SKM-1 (cell line): ENCODE measurements at regions not wholly inside any gene's neighbourhood (a gene's known extent, or its start where the extent isn't known, plus 50 kb on each side); places are given as distances from the start of the nearest gene placed in this dataset.

Experiments
- DNase-seq: peaks from one replicate; lab custom pipeline; 2025; ENCODE audit not compliant: unreplicated experiment; lab: John Stamatoyannopoulos, UW

DNA sequence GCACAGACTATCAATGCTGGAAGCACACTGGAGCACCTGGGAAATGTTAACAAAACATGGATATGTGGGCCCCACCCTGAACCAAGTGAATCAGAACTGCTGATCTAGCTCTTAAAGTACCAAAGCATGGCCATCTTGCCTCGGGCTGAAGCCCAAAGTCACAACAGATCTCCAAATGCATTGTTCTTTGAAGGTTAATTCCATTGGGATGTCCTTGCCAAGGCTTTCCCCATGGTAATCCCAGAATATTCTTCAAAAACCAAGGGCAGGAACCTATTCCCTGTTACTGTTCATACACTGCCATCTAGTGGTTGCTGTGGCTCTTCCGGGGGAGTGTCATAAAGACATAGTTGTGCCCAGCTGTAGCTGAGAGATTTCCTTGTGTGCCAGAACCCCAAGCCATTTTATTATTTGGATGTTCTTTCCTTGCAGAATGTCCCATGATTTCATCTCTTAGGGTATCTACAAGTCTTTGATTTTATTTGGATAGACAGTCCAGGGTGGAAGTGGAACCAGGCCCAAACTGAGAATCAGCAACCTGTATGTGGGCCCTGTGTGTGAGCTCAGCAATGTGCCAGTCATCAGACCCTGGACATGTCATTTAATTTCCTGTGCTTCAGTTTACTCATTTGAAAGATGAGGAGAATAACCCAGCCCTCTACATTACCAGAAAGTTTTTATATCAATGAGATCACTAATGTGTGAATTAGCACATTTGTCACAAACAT, 290.0 kb downstream of the ACTL7B start:
- DNase-seq = peak; percentile 26

DNA sequence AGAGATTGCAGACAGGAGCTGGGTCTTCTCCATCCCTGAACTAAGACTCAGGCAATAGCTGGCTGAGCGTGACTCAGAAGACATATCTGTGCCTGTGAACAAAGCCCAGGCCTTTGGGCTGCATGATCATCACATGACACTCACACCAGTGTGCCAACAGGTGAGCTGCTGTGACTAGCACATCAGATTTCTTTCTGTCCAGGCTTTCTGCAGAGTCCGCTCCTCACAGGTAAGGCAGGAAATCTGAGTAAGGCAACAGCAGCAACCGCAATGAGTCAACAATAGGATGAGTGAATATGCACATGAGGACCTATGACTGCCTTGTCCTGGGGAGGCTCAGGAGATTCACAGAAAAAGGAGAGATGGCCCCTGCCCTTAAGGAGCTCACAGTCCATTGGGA, 293.6 kb downstream of the ACTL7B start:
- no peak for DNase-seq

- DNase-seq = no peak
These were observed 296.4 kb downstream of the ACTL7B start for GRCh38 chr9:108559432-108559831.

GRCh38 chr9:108554831-108555230, 301.0 kb downstream of the ACTL7B start:
- DNase-seq = no peak

DNA sequence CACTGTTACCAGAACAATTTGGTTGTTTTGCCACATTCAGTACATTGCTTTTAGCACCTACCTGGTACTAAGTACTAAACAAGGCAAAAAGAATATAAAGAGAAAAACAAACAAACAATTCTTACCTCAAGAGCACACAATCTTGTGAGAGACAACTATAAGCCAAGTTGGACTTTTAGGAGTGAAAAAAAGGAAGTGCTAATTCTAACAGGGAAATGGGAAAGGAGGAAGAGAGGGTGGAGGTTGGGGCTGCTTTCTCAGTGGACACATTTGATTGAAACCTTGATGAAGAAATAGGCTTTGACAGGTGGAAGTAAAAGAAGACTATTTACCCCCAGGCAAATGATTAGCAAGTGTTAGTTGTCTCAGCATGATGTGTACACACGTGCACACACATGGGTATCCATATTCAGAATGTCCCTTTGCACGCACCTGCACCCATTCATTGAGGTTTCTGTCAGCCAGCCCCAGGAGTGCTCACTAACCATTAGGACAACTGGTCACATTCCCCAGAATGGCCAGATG, 302.6 kb downstream of the ACTL7B start:
- DNase-seq = no peak

GRCh38 chr9:108552459-108553040, 303.2 kb downstream of the ACTL7B start:
- DNase-seq = no peak

- no peak for DNase-seq
These were observed 304.6 kb downstream of the ACTL7B start for GRCh38 chr9:108551030-108551841.

DNA sequence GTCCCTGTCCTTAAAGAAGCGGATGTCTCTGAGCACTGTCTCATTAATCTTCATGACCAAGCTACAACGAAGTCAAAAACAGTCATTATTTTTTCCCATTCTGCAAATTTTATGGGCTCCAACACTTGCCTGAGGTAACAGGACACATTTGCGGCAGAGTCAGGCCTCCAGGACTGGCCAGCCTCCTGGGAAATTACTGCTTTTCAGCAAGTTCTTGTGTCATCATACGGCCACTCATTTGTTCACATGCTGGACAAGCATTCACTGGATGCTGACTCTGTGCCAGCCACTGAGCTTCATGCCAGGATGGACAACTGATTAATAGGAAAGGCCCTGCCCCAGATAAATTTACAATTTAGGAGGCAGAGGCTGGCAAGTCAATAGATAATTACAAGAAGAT, 305.7 kb downstream of the ACTL7B start:
- no peak for DNase-seq

GRCh38 chr9:108549184-108549583, 306.6 kb downstream of the ACTL7B start:
- no peak for DNase-seq

GRCh38 chr9:108547411-108548135, 308.2 kb downstream of the ACTL7B start:
- DNase-seq = no peak

DNA sequence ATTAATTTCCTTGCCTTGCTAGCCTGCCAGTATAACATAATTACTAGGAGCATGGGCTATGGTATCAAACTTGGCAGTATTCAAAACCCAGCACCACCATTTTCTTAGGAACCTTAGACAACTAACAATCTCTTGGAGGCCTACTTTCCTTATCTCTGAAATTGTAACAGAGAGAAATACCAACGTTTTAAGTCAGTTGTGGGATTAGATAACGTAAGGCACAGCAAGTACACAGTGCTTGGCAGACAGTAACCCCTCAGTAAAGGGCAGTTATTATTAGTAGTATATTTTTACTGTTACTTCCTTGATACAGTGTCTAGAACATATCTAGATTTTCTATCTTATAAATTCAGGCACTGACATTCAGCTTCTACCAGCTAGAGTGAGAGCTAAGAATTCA, 309.6 kb downstream of the ACTL7B start:
- DNase-seq = no peak

- DNase-seq = no peak
These were observed 310.4 kb downstream of the ACTL7B start for GRCh38 chr9:108545436-108545835.

- no peak for DNase-seq
These were observed 310.9 kb downstream of the ACTL7B start for GRCh38 chr9:108544866-108545265.

GRCh38 chr9:108543251-108543778, 312.5 kb downstream of the ACTL7B start:
- DNase-seq = no peak

GRCh38 chr9:108537756-108538155, 318.0 kb downstream of the ACTL7B start:
- no peak for DNase-seq

- no peak for DNase-seq
These were observed 318.8 kb downstream of the ACTL7B start for GRCh38 chr9:108536836-108537601.

DNA sequence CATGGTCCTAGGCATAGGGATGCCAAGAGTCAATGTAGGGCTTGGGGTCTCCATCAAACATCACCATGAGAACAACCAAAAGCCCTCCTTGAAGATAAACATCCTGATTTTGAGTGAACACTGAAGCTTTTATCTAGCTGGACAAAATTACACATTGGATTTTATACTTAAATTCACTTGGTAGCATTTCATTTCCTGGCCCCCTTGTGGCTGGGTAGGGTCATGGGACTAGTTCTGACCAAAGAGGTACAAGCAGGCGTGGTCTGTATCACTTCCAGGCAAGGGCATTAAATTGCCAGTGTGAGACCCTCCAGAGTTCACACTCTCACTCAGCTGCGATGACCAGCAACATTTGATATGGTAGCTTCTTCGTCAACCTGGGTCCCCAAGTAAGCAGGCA, 320.3 kb downstream of the ACTL7B start:
- no peak for DNase-seq

DNA sequence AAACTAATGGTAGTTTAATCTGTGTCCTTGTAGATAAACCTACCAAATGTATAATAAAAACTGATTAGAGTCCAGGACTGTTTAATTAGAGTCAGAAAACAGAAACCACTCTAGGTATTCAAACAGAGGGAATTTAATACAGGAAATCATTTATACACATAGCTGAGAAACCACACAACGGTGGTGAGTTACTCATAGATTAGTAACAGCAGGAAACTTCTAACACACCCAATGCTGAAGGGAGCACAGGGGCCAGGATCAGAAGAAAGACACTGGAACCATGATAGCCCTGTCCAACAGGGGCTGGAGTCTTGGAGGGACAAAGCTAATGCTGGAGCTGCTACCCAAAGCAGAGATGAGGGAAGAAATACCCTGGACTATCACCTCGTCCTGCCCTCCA, 321.0 kb downstream of the ACTL7B start:
- no peak for DNase-seq

DNA sequence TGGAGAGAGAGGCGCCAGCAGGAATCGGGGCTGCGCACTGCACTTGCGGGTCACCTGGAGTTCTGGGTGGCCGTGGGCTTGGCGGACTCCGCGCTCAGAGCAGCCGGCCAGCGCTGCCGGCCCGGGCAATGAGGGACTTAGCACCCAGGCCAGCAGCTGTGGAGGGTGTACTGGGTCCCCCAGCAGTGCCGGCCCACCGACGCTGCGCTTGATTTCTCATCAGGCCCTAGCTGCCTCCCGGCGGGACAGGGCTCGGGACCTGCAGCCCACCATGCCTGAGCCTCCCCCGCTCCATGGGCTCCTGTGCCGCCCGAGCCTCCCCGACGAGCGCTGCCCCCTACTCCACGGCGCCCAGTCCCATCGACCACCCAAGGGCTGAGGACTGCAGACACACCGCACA, 325.6 kb downstream of the ACTL7B start:
- no peak for DNase-seq

DNA sequence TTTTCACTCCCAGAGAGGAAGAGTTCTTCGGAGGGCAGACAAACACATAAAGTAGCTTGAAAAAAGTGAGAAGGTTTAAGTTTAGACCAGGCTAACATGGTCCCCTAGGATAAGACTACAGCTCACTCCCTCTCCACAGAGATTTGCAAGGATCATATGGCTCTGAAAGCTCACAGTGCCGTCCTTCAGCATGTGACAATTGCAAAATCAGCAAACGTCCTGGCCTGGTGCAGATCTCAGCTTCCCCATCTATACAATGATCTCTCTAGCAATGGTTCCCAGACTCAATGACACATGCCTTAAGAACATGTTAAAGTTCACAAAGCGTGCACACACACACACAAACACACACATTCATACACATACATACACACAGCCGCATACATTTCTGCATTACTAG, 327.6 kb downstream of the ACTL7B start:
- DNase-seq = no peak
